ENCODE measurements at regions not wholly inside any gene's neighbourhood (a gene's known extent, or its start where the extent isn't known, plus 50 kb on each side); places are given as distances from the start of the nearest gene placed in this dataset.

- Mint-ChIP-seq H3K36me3 (no peaks in the 10 kb centered on the region), H3K27me3 (ENCODE audit: low read depth in 2 of 2) (no peaks in the 10 kb centered on the region), H3K9me3 (peaks cover 5% of the 10 kb centered on the region in 2 donors), H3K4me1 (no peaks in the 10 kb centered on the region), H3K27ac (no peak overlapping the region), H3K4me3 (no peak overlapping the region)
- Histone ChIP-seq H3K27me3 (ENCODE audit: control insufficient read depth, insufficient read depth, low read length) (no peaks in the 10 kb centered on the region), H3K4me1 (ENCODE audit: control insufficient read depth, insufficient read depth, low read length) (no peaks in the 10 kb centered on the region), H3K27ac (ENCODE audit: low read length) (no peak overlapping the region), H3K9me3 (ENCODE audit: control insufficient read depth, insufficient read depth, low read length) (no peaks in the 10 kb centered on the region), H3K4me3 (ENCODE audit: low read length) (no peak overlapping the region), H3K36me3 (ENCODE audit: control insufficient read depth, insufficient read depth, low read length) (no peaks in the 10 kb centered on the region)
- DNase-seq (no peak), ATAC-seq (no peak)
- no peak for TF ChIP-seq CTCF (IDR thresholded peaks at IDR 0.05)
- WGBS (ENCODE audit: insufficient coverage): 53% methylated on average over 1 of the region's 1 CpG
- intact Hi-C loops (cut with micrococcal nuclease): no loop called here
These were observed 1571.6 kb upstream of the ACO1 start for GRCh38 chr9:30812821-30813220.

GRCh38 chr9:30815585-30815984 is 1568.9 kb upstream of the ACO1 start:
- Mint-ChIP-seq H3K27ac (no peak overlapping the region), H3K9me3 (peaks cover 9 to 12% of the 10 kb centered on the region in 2 donors)
- no peaks in the 10 kb centered on the region for H3K9me3 ChIP-seq (ENCODE audit: control insufficient read depth, insufficient read depth, low read length)

GRCh38 chr9:30845136-30845535 is 1539.3 kb upstream of the ACO1 start:
- Histone ChIP-seq H3K27me3 (ENCODE audit: control insufficient read depth, insufficient read depth, low read length) (no peaks in the 10 kb centered on the region), H3K9me3 (ENCODE audit: control insufficient read depth, insufficient read depth, low read length) (no peaks in the 10 kb centered on the region), H3K4me1 (ENCODE audit: control insufficient read depth, insufficient read depth, low read length) (no peaks in the 10 kb centered on the region), H3K36me3 (ENCODE audit: control insufficient read depth, insufficient read depth, low read length) (no peaks in the 10 kb centered on the region), H3K4me3 (ENCODE audit: low read length) (no peak overlapping the region), H3K27ac (ENCODE audit: low read length) (no peak overlapping the region)
- Mint-ChIP-seq H3K4me3 (no peak overlapping the region), H3K27ac (no peak overlapping the region), H3K27me3 (ENCODE audit: low read depth in 2 of 2) (no peaks in the 10 kb centered on the region), H3K9me3 (peaks cover 10 to 18% of the 10 kb centered on the region in 2 donors), H3K36me3 (no peaks in the 10 kb centered on the region), H3K4me1 (no peaks in the 10 kb centered on the region)
- DNase-seq (no peak), ATAC-seq (no peak)
- TF ChIP-seq CTCF (IDR thresholded peaks at IDR 0.05): no peak
- WGBS (ENCODE audit: insufficient coverage): 88% methylated on average over 1 of the region's 1 CpG
- intact Hi-C loops (cut with micrococcal nuclease): no loop called here

More at GRCh38 chr9:30815585-30815984, 1568.9 kb upstream of the ACO1 start:
- no peaks in the 10 kb centered on the region for H3K27me3 ChIP-seq (ENCODE audit: control insufficient read depth, insufficient read depth, low read length)
- no peak for TF ChIP-seq CTCF (IDR thresholded peaks at IDR 0.05)
- no peaks in the 10 kb centered on the region for H3K4me1 ChIP-seq (ENCODE audit: control insufficient read depth, insufficient read depth, low read length)
- Mint-ChIP-seq H3K4me1 (no peaks in the 10 kb centered on the region), H3K4me3 (no peak overlapping the region), H3K27me3 (ENCODE audit: low read depth in 2 of 2) (no peaks in the 10 kb centered on the region), H3K36me3 (no peaks in the 10 kb centered on the region)
- no peak overlapping the region for H3K4me3 ChIP-seq (ENCODE audit: low read length)
- no peak overlapping the region for H3K27ac ChIP-seq (ENCODE audit: low read length)
- no peaks in the 10 kb centered on the region for H3K36me3 ChIP-seq (ENCODE audit: control insufficient read depth, insufficient read depth, low read length)
- no CpG with 5 or more reads among the region's 2 CpGs for WGBS (ENCODE audit: insufficient coverage)
- intact Hi-C loops (cut with micrococcal nuclease): no loop called here
- DNase-seq: no peak
- ATAC-seq: no peak

GRCh38 chr9:30846651-30847050 is 1537.8 kb upstream of the ACO1 start:
- no peak overlapping the region for H3K27ac ChIP-seq (ENCODE audit: low read length)
- H3K36me3 Mint-ChIP-seq: no peaks in the 10 kb centered on the region
- H3K9me3 ChIP-seq (ENCODE audit: control insufficient read depth, insufficient read depth, low read length): peaks cover 7% of the 10 kb centered on the region
- H3K27me3 Mint-ChIP-seq (ENCODE audit: low read depth in 2 of 2): no peaks in the 10 kb centered on the region
- no peak overlapping the region for H3K4me3 Mint-ChIP-seq
- H3K27ac Mint-ChIP-seq: no peak overlapping the region
- no peak for ATAC-seq
- no peaks in the 10 kb centered on the region for H3K27me3 ChIP-seq (ENCODE audit: control insufficient read depth, insufficient read depth, low read length)
- H3K36me3 ChIP-seq (ENCODE audit: control insufficient read depth, insufficient read depth, low read length): no peaks in the 10 kb centered on the region
- TF ChIP-seq CTCF (IDR thresholded peaks at IDR 0.05): no peak
- 70% methylated on average over 1 of the region's 3 CpGs for WGBS (ENCODE audit: insufficient coverage)
- intact Hi-C loops (cut with micrococcal nuclease): no loop called here
- no peak overlapping the region for H3K4me3 ChIP-seq (ENCODE audit: low read length)
- no peaks in the 10 kb centered on the region for H3K4me1 ChIP-seq (ENCODE audit: control insufficient read depth, insufficient read depth, low read length)
- no peaks in the 10 kb centered on the region for H3K4me1 Mint-ChIP-seq
- peaks cover 10 to 18% of the 10 kb centered on the region in 2 donors for H3K9me3 Mint-ChIP-seq
- DNase-seq: no peak
